ENCODE measurements at regions not wholly inside any gene's neighbourhood (a gene's known extent, or its start where the extent isn't known, plus 50 kb on each side); places are given as distances from the start of the nearest gene placed in this dataset.

DNA sequence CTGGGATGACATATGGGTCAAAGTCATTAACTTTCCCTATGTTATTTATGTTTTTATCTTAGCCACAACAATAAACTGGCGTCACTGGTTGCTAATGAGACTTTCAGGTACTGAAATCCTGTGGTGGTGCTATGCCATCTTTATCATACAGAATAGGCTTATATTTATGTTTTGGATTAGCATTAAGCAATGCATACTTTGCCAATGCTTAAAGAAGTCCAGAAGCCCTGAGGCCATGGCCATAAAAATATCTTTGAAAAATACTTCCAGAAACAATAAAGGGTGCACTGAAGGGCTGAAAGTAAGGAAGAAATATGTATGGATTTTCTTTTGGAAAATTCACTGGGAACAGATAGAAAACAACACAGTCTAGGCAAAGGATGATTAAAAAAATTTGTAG is 304.6 kb upstream of the SLC10A2 start:
- no peak for DNase-seq
- no peaks in the 10 kb centered on the region for H3K36me3 ChIP-seq (ENCODE audit: control insufficient read depth, insufficient read depth, low read length)
- WGBS, 2 experiments (ENCODE audit: extremely low coverage in 2 of 2, insufficient read length in 1 of 2), result no CpG with 5 or more reads among the region's 1 CpG

More for the DNA sequence above, 304.6 kb upstream of the SLC10A2 start:
- Histone ChIP-seq H3K4me1 (ENCODE audit: control insufficient read depth, insufficient read depth, low read length) (no peaks in the 10 kb centered on the region), H3K14ac (replicated peaks; ENCODE audit: low read depth, low read length) (no peak overlapping the region), H3K27ac (ENCODE audit: insufficient read depth, low read length) (no peak overlapping the region), H3K27me3 (ENCODE audit: control insufficient read depth, insufficient read depth, low read length) (no peaks in the 10 kb centered on the region), H2AK9ac (replicated peaks; ENCODE audit: low read depth, low read length, poor library complexity) (no peak overlapping the region), H4K91ac (ENCODE audit: insufficient read depth, low read depth, low read length) (no peak overlapping the region), H2BK15ac (ENCODE audit: low read depth, low read length) (no peak overlapping the region), H2AFZ (replicated peaks; ENCODE audit: low read length, poor library complexity) (no peak overlapping the region), H4K20me1 (ENCODE audit: insufficient read depth, low read length) (no peaks in the 10 kb centered on the region), H3K9me3 (ENCODE audit: control insufficient read depth, insufficient read depth, low read length) (peaks cover 7% of the 10 kb centered on the region), H3K4ac (ENCODE audit: low read depth, low read length) (no peak overlapping the region), H3K4me2 (ENCODE audit: low read depth, low read length) (no peak overlapping the region), H2BK5ac (ENCODE audit: low read depth, low read length, poor library complexity, severe bottlenecking) (no peak overlapping the region), H3K56ac (ENCODE audit: extremely low read depth, insufficient read depth, low read length) (no peak overlapping the region), H3K23ac (ENCODE audit: low read depth, low read length) (no peak overlapping the region), H3K9ac (ENCODE audit: low read depth, low read length) (no peak overlapping the region), H3K4me3 (ENCODE audit: insufficient read depth, low read depth, low read length) (no peak overlapping the region), H4K8ac (ENCODE audit: low read depth in 2 of 2, low read length in 2 of 2) (no peak overlapping the region), H3K18ac (ENCODE audit: low read depth, low read length) (no peak overlapping the region), H4K5ac (ENCODE audit: low read depth, low read length) (no peak overlapping the region), H3K79me1 (ENCODE audit: low read depth in 1 of 2, low read length in 2 of 2) (no peaks in the 10 kb centered on the region), H3K9me1 (ENCODE audit: insufficient read depth, low read length) (no peaks in the 10 kb centered on the region), H2BK120ac (ENCODE audit: low read depth, low read length) (no peak overlapping the region), H2AK5ac (ENCODE audit: low read depth, low read length) (no peak overlapping the region), H2BK20ac (ENCODE audit: low read depth, low read length) (no peak overlapping the region)
- no TSS peak for BruUV-seq (replicated peaks)
- in situ Hi-C loops (cut with MboI; ENCODE audit: low sequenced_read_pairs), result no loop called here
- POLR2A ChIA-PET (ENCODE audit: unreplicated experiment), result no interaction called here
- dilution Hi-C loops (cut with HindIII; ENCODE audit: low sequenced_read_pairs, unreplicated experiment), result no loop called here
- TF ChIP-seq POLR2A (IDR thresholded peaks at IDR 0.05; ENCODE audit: low read depth, low read length), result no peak
- TF ChIP-seq NFE2L2 (IDR thresholded peaks at IDR 0.05; ENCODE audit: low read depth, low read length), result no peak
- no peak for TF ChIP-seq BHLHE40 (IDR thresholded peaks at IDR 0.05; ENCODE audit: low read depth, low read length)
- TF ChIP-seq, protein P1, sequence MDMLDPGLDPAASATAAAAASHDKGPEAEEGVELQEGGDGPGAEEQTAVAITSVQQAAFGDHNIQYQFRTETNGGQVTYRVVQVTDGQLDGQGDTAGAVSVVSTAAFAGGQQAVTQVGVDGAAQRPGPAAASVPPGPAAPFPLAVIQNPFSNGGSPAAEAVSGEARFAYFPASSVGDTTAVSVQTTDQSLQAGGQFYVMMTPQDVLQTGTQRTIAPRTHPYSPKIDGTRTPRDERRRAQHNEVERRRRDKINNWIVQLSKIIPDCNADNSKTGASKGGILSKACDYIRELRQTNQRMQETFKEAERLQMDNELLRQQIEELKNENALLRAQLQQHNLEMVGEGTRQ (IDR thresholded peaks at IDR 0.05; ENCODE audit: low read depth, low read length), result no peak
- TF ChIP-seq, protein P2, sequence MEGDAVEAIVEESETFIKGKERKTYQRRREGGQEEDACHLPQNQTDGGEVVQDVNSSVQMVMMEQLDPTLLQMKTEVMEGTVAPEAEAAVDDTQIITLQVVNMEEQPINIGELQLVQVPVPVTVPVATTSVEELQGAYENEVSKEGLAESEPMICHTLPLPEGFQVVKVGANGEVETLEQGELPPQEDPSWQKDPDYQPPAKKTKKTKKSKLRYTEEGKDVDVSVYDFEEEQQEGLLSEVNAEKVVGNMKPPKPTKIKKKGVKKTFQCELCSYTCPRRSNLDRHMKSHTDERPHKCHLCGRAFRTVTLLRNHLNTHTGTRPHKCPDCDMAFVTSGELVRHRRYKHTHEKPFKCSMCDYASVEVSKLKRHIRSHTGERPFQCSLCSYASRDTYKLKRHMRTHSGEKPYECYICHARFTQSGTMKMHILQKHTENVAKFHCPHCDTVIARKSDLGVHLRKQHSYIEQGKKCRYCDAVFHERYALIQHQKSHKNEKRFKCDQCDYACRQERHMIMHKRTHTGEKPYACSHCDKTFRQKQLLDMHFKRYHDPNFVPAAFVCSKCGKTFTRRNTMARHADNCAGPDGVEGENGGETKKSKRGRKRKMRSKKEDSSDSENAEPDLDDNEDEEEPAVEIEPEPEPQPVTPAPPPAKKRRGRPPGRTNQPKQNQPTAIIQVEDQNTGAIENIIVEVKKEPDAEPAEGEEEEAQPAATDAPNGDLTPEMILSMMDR (conservative IDR thresholded peaks at IDR 0.05; ENCODE audit: low read depth, low read length), result no peak
- TF ChIP-seq RAD21 (IDR thresholded peaks at IDR 0.05; ENCODE audit: low read length), result no peak
- TF ChIP-seq MXI1 (IDR thresholded peaks at IDR 0.05; ENCODE audit: borderline replicate concordance, low read depth, low read length), result no peak
- TF ChIP-seq MAZ (IDR thresholded peaks at IDR 0.05; ENCODE audit: borderline replicate concordance, low read depth, low read length), result no peak
- no peak for TF ChIP-seq ELK1 (IDR thresholded peaks at IDR 0.05; ENCODE audit: borderline replicate concordance, low read depth, low read length)
- no peak for TF ChIP-seq MAFK (IDR thresholded peaks at IDR 0.05; ENCODE audit: low read depth, low read length)
- TF ChIP-seq SMC3 (IDR thresholded peaks at IDR 0.05; ENCODE audit: low read depth, low read length), result no peak
- no peak for ATAC-seq (ENCODE audit: low read depth)
- intact Hi-C loops (cut with micrococcal nuclease), result no loop called here
- CTCF ChIA-PET, result interaction anchor here (0.6 kb wide), 1 partner anchor 227 kb away, joined by 3 read pairs; no protein-coding TSS in a partner anchor

Data from IMR-90 (cell line).